ENCODE measurements at regions not wholly inside any gene's neighbourhood (a gene's known extent, or its start where the extent isn't known, plus 50 kb on each side); places are given as distances from the start of the nearest gene placed in this dataset.

DNA sequence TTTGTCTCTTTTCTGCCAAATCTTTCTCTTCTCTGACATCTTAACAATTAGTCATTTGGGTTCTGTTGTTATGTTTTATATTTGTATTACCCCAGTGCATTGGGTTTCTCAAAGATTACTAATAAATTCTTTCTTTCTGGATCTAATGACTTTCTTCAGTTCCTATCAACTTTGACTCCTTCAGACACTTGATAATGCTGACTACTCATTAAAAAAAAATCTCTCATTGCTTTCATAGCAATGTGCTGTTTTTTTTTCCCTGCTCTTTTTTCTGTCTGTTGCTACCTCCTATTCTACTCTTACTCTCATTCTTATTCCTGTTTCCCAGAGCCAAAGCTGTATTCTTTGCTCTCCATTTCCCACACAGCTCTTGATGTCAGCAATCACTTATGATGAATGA lies 81.3 kb upstream of the MAP3K7 start:
- ATAC-seq, result no peak
- no peak for DNase-seq

- DNase-seq, result no peak
- no peak for ATAC-seq
These were observed 77.0 kb upstream of the MAP3K7 start for GRCh38 chr6:90663873-90664272.

GRCh38 chr6:90663106-90663505 lies 76.2 kb upstream of the MAP3K7 start:
- DNase-seq (no peak), ATAC-seq (no peak)

- no peak for ATAC-seq
- no peak for DNase-seq
These were observed 74.1 kb upstream of the MAP3K7 start for GRCh38 chr6:90660931-90661330.

DNA sequence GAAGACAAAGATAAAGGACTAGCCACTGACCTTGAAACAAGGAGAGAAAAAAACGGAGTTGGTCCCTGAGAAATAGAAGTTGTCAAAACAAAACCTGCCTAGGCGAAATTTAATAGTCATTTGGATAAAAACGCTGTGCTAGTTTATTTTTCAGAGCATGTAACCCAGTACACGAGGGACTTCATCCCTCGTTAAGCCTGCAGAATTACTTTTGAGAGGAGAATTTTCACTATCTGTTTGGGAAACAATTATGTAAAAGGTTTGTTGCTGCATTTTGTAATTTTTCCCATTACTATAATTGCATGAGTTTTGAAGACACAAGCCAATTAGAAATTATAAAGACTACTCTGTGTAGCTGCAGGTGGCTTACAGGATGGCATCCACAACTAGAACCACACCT lies 71.6 kb upstream of the MAP3K7 start:
- no peak for DNase-seq

DNA sequence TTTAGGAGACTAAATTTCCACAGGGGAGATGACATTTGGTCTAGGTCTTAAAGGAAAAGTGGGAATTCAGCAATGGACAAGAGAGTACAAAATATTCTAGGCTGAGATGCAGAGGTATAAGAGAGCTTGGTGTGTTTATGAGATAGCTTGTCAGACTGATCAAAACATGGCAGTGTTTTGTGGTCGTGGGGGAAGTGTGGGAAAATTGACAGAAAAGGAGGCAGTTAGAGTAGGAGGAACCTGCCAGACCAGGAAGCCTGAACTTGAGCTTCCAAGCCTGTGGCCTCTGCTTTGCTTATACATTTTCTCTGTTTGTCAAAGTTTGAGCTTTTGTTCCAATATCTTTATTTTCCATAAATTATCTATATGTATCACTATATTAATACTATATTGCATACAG lies 69.5 kb upstream of the MAP3K7 start:
- DNase-seq, result no peak
- no peak for ATAC-seq

More for the DNA sequence above, 71.6 kb upstream of the MAP3K7 start:
- ATAC-seq, result no peak

DNA sequence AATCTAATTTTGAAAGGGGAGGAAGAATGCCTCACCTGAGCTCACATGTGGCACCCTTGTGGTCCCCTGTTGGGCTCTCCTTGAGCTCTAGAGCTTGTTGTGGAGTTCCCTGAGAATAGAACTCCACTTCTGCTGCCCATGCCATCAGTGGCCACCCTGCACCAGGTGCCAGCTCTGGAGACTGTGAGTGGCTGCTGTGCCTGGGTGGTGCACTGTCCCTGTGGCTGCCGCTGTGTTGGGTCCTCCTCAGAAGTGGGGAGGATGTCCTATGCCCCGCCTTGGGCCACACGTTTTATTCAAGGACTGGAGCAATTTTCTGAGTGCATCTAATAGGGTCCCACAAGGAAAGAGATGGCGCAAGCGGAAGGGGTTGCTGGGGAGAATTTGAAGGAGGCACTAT lies 67.9 kb upstream of the MAP3K7 start:
- DNase-seq (no peak), ATAC-seq (no peak)

DNA sequence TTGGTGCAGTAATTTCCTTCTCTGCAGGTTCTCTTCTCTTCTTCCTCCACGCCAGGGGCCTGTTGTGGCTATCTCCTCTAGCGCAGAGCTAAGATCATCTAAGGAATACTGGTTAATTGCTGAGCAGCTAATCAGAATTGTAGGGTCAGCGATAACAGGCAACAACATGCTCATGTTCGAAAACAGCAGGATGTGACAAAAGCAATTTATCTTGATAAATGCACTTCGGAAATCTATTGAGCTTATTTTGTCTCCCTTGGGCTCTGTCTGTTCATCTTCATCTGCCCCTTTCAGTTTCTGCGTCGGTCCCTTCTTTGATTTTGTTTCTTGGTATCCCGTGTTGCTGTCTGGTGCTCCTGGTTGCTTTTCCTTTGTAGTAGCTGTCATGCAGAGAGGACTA lies 67.3 kb upstream of the MAP3K7 start:
- ATAC-seq (no peak), DNase-seq (no peak)

GRCh38 chr6:90653750-90654149 lies 66.9 kb upstream of the MAP3K7 start:
- ATAC-seq (no peak), DNase-seq (no peak)

- DNase-seq, result no peak
These were observed 63.4 kb upstream of the MAP3K7 start for GRCh38 chr6:90650041-90650940.

GRCh38 chr6:90648873-90649272 lies 62.0 kb upstream of the MAP3K7 start:
- ATAC-seq (no peak), DNase-seq (no peak)

More at GRCh38 chr6:90650041-90650940, 63.4 kb upstream of the MAP3K7 start:
- ATAC-seq, result no peak

- DNase-seq, result no peak
- no peak for ATAC-seq
These were observed 60.1 kb upstream of the MAP3K7 start for GRCh38 chr6:90646940-90647339.

DNA sequence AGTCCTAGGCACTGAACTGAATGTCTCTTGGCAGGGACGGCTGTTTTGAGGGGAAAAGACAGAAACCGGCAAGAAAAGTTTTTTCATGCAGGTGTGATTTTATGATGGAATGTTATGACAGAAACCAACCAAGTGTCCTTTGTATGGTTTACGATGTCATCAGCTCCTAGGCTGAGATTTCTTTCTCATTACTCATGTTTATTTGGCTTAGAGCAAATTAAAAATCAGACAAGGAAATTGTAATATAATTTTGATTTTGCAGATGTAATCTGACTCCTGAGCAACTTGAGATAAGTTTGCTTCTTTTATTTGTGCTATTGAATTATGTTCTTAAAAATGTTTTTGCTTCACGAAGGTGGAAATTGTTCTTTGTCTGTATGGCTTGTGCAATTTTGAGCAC lies 58.8 kb upstream of the MAP3K7 start:
- DNase-seq (no peak), ATAC-seq (no peak)

DNA sequence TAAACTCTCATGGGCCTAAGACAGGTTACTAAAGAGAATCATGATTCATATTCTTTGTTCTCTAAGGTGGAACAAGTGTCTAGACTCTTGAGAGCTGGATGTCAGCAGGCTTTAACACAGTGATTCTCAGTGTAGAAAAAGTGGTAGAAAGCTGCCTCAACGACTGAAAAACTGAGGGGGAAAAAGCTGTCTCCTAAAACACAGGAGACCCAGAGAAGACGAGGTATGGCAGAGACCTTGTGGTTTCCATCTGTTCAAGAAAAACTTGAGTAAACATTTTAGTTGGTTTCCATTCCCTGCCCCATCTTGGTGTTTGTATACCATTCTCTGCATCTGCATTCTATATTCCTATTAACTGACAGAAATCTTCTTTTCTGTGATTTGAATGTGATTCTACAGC lies 57.6 kb upstream of the MAP3K7 start:
- ATAC-seq (no peak), DNase-seq (no peak)

- ATAC-seq (no peak), DNase-seq (no peak)
These were observed 56.5 kb upstream of the MAP3K7 start for GRCh38 chr6:90643381-90643780.

GRCh38 chr6:90637320-90637719 lies 50.4 kb upstream of the MAP3K7 start:
- DNase-seq (no peak), ATAC-seq (no peak)

Data from stimulated activated naive CD8-positive, alpha-beta T cell treated with anti-CD3 and anti-CD28 coated beads, Interleukin-15, Interleukin-2, amounts not matched to agents 100 U/mL and 50 U/mL, for 24 hours (primary cell).